GM23248 (cell line): ENCODE measurements at regions not wholly inside any gene's neighbourhood (a gene's known extent, or its start where the extent isn't known, plus 50 kb on each side); places are given as distances from the start of the nearest gene placed in this dataset.

Source experiments
- DNase-seq: peaks from one replicate; pipeline ENCODE4 v3.0.0-alpha.2; 2015
- H2AFZ ChIP-seq: fragments of 200-600 bp; sonication (generic); 2 replicates; pipeline ENCODE4 v1.6.1; 2016; ENCODE audit warnings: antibody characterized with exemption
- H3F3A ChIP-seq: fragments of 200-600 bp; sonication (generic); 2 replicates; pipeline ENCODE4 v1.6.1; 2016; ENCODE audit warnings: mild to moderate bottlenecking, antibody characterized with exemption, mixed run types; ENCODE audit not compliant: insufficient read depth
- H3K27ac ChIP-seq: fragments of 200-600 bp; sonication (generic); 2 replicates; pipeline ENCODE4 v1.5.1; 2016; ENCODE audit warnings: mild to moderate bottlenecking
- H3K27me3 ChIP-seq: fragments of 200-600 bp; sonication (generic); replicated peaks from 2 replicates; pipeline ENCODE4 v1.6.1; 2016; ENCODE audit warnings: mild to moderate bottlenecking; ENCODE audit not compliant: insufficient read depth
- H3K36me3 ChIP-seq: fragments of 200-600 bp; sonication (generic); 2 replicates; pipeline ENCODE4 v1.6.1; 2016; ENCODE audit warnings: low read depth, mild to moderate bottlenecking
- H3K4me1 ChIP-seq: fragments of 200-600 bp; sonication (generic); 2 replicates; pipeline ENCODE4 v1.6.1; 2016; ENCODE audit warnings: mild to moderate bottlenecking; ENCODE audit not compliant: insufficient read depth
- H3K4me2 ChIP-seq: fragments of 200-600 bp; sonication (generic); one replicate; pipeline ENCODE4 v1.6.1; 2016; ENCODE audit warnings: mild to moderate bottlenecking; ENCODE audit not compliant: unreplicated experiment
- H3K4me3 ChIP-seq: fragments of 200-600 bp; sonication (generic); 2 replicates; pipeline ENCODE4 v1.5.1; 2016; ENCODE audit warnings: mild to moderate bottlenecking
- H3K79me2 ChIP-seq: fragments of 200-600 bp; sonication (generic); 2 replicates; pipeline ENCODE4 v1.6.1; 2016; ENCODE audit warnings: mild to moderate bottlenecking; ENCODE audit not compliant: insufficient read depth
- H3K9ac ChIP-seq: fragments of 200-600 bp; sonication (generic); 2 replicates; pipeline ENCODE4 v1.6.1; 2016; ENCODE audit warnings: mild to moderate bottlenecking
- H3K9me2 ChIP-seq: fragments of 200-600 bp; sonication (generic); 2 replicates; pipeline ENCODE4 v1.6.1; 2016; ENCODE audit warnings: mixed run types, mild to moderate bottlenecking, moderate library complexity; ENCODE audit not compliant: insufficient read depth
- H3K9me3 ChIP-seq: fragments of 200-600 bp; sonication (generic); one replicate; pipeline ENCODE4 v1.6.1; 2017; ENCODE audit warnings: low read depth
- H4K20me1 ChIP-seq: fragments of 200-600 bp; sonication (generic); 2 replicates; pipeline ENCODE4 v1.6.0; 2016; ENCODE audit not compliant: insufficient read depth
- EZH2 ChIP-seq: fragments of 200-600 bp; sonication (generic); IDR thresholded peaks from 2 replicates; pipeline ENCODE4 v1.6.1; 2018; ENCODE audit warnings: antibody characterized with exemption, mild to moderate bottlenecking; ENCODE audit not compliant: insufficient read depth, poor library complexity, severe bottlenecking
- EZH2phosphoT487 ChIP-seq: fragments of 200-600 bp; sonication (generic); IDR thresholded peaks from 2 replicates; pipeline ENCODE4 v1.6.1; 2018; ENCODE audit warnings: antibody characterized with exemption, moderate library complexity, mild to moderate bottlenecking, low read depth; ENCODE audit not compliant: insufficient read depth
- WGBS, 2 experiments: methylation state at CpG; one replicate each; pipeline ENCODE4 v1.1.6; 2015 to 2017; ENCODE audit warnings: low lambda C conversion rate in 2 of 2, low coverage in 1 of 2; ENCODE audit errors: missing lambda C conversion rate in 2 of 2; 5-methylcytosine and 5-hydroxymethylcytosine counted together
- in situ Hi-C: fragments of 300-500 bp; cut with MboI; formaldehyde crosslinking; loops from 2 replicates; pipeline ENCODE4 v1.15.0; 2020

DNA sequence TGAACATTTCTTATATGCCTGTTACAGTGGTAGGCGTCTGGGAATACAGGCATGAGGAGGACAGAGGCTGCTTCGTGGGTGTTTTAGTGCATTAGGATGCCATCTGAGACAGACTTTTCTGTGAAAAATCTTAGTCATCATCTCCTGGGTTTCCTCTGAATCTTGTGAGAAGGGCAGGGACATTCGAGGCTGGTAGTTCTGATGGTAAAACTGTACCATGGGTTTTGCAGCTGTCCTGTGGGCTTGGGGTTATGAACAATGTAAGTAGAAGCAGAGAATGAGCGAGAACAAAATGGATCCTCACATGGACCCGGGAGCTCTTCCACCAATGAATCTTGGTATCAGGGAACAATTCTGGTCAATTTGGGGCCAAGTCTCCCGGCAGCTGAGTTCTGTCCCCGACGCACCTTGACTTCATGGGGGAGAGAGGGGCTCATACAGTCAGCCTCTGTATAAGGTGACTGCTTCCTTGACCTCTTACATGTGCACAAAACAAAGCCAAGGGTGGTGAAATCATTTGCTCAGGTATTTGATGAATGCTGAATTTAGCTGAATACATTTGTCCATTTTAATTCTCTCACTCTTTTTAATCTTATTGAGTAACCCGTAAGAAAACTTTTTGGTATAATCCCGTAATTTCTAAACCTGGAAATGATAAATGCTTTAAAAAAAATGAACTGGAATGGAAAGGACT lies 63.6 kb upstream of the ERRFI1 start:
- Histone ChIP-seq H3K4me1 (peaks cover 30% of the 10 kb centered on the region), H3K36me3 (no peaks in the 10 kb centered on the region), H3K4me3 (peak overlapping the region; percentile 15; the same call in 1 of the 2 replicates), H3K9ac (no peak overlapping the region), H4K20me1 (no peaks in the 10 kb centered on the region), H3F3A (peaks cover 30% of the 10 kb centered on the region), H3K9me2 (no peaks in the 10 kb centered on the region), H3K27ac (peak overlapping the region; percentile 76), H3K4me2 (peak overlapping the region; percentile 29), H3K9me3 (no peaks in the 10 kb centered on the region), H3K27me3 (no peaks in the 10 kb centered on the region), H3K79me2 (no peaks in the 10 kb centered on the region), H2AFZ (0 out of 2 replicates have a peak overlapping the region, but pooled peaks have one; percentile 6)
- WGBS, 2 experiments, result 33 to 36% methylated on average over 10 of the region's 10 CpGs
- in situ Hi-C loops, result no loop called here
- peak; percentile 70 for DNase-seq
- TF ChIP-seq EZH2 (no peak), EZH2phosphoT487 (no peak)

DNA sequence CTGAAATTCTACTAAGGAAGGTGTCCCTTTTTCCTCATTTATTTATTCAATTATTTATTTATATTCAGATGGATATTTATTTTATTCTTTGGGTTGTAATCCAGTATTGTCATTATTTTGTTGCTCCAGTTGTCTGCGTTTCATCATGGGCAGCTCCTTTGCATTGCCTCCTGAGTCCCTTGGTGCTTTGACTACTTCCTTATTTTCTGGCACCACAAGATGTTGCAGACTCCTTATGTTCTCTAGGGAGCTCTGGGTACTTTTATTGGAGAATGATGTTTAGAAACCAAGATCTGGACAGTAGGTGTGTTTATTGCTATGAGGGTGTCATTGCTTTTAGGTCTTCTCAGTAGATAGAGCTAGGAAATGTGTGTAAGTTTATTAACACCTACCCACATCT lies 59.9 kb upstream of the ERRFI1 start:
- Histone ChIP-seq H3K9me3 (no peaks in the 10 kb centered on the region), H4K20me1 (no peaks in the 10 kb centered on the region), H3K27me3 (no peaks in the 10 kb centered on the region), H3K9me2 (no peaks in the 10 kb centered on the region), H3K36me3 (no peaks in the 10 kb centered on the region), H3K4me3 (no peak overlapping the region), H2AFZ (no peak overlapping the region), H3K4me1 (peaks cover 40% of the 10 kb centered on the region), H3K9ac (no peak overlapping the region), H3K4me2 (no peak overlapping the region), H3F3A (peaks cover 43% of the 10 kb centered on the region), H3K79me2 (no peaks in the 10 kb centered on the region), H3K27ac (no peak overlapping the region)
- TF ChIP-seq EZH2phosphoT487, result no peak
- no peak for TF ChIP-seq EZH2
- 98 to 100% methylated on average over 1 of the region's 1 CpG for WGBS, 2 experiments
- no peak for DNase-seq
- in situ Hi-C loops, result no loop called here

DNA sequence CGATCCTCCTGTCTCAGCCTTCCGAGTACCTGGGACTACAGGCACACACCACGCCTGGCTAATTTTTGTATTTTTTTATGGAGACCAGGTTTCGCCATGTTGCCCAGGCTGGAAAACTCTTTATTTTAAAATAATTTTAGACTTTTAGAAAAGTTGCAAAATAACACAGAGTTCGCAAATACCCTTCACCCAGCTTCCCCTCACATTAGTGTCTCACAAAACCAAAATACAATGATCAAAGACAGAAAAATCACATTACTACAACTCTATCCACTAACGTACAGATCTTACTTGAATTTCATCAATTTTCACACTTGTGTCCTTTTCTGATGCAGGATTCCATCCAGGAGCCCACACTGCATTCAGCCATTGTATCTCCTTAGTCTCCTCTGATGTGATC lies 58.8 kb upstream of the ERRFI1 start:
- no peak overlapping the region for H3K27ac ChIP-seq
- H3K79me2 ChIP-seq, result no peaks in the 10 kb centered on the region
- H3K4me2 ChIP-seq, result no peak overlapping the region
- H3K9me2 ChIP-seq, result no peaks in the 10 kb centered on the region
- WGBS, 2 experiments, result 97 to 100% methylated on average over 6 of the region's 6 CpGs
- H4K20me1 ChIP-seq, result no peaks in the 10 kb centered on the region
- H3K9me3 ChIP-seq, result no peaks in the 10 kb centered on the region
- no peaks in the 10 kb centered on the region for H3K27me3 ChIP-seq
- in situ Hi-C loops, result no loop called here
- H3K9ac ChIP-seq, result no peak overlapping the region
- DNase-seq, result no peak
- H3K4me3 ChIP-seq, result no peak overlapping the region
- peaks cover 34% of the 10 kb centered on the region for H3F3A ChIP-seq
- no peaks in the 10 kb centered on the region for H3K36me3 ChIP-seq
- H3K4me1 ChIP-seq, result peaks cover 32% of the 10 kb centered on the region
- H2AFZ ChIP-seq, result no peak overlapping the region
- no peak for TF ChIP-seq EZH2phosphoT487
- no peak for TF ChIP-seq EZH2

DNA sequence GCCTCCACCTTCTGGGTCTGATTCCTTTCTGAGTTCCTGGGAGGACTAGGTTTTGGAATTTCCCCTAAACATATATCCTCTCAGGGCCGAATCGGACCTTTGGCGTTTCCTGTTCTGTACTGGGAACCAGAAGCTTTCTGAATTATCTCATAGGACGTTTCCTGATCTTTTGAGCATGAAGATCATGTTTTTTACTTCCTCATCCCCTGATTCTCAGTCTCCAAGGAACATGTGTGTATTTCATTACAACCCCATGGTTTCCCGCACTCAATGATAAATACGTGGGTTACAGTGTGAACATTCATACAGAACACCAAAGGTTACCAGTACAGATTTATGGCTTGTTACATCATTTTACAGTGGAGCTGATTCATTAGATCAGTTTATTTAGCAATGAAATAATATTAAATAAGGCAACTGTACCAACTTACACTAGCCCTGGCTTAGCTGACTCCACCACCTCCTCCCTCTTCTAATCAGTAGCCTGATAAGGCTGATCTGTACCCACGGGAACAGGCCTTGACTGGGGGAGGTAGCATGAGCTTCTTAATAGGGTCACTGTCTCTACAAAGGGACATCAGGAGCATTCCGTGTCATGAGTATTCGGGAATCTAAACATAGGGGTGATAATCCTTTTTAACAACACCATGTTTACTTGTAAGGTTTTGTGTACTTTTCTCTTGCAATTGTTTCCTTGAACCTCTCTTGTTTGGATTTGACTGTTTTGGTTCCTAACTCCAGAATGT lies 57.8 kb upstream of the ERRFI1 start:
- Histone ChIP-seq H3K9ac (peak overlapping the region; percentile 55), H3K4me2 (peak overlapping the region; percentile 59), H3K27me3 (no peaks in the 10 kb centered on the region), H3K27ac (peak overlapping the region; percentile 77), H4K20me1 (no peaks in the 10 kb centered on the region), H2AFZ (peak overlapping the region; percentile 16), H3K9me2 (no peaks in the 10 kb centered on the region), H3K36me3 (no peaks in the 10 kb centered on the region), H3K4me3 (0 out of 2 replicates have a peak overlapping the region, but pooled peaks have one; percentile 1), H3F3A (peaks cover 35% of the 10 kb centered on the region), H3K4me1 (peaks cover 28% of the 10 kb centered on the region), H3K79me2 (no peaks in the 10 kb centered on the region), H3K9me3 (no peaks in the 10 kb centered on the region)
- in situ Hi-C loops, result no loop called here
- 33 to 42% methylated on average over 9 of the region's 9 CpGs for WGBS, 2 experiments
- TF ChIP-seq EZH2 (no peak), EZH2phosphoT487 (peak; percentile 68; the same call in 1 of the 2 replicates)
- DNase-seq, result peak; percentile 76
